ENCODE measurements at regions not wholly inside any gene's neighbourhood (a gene's known extent, or its start where the extent isn't known, plus 50 kb on each side); places are given as distances from the start of the nearest gene placed in this dataset.

- H3K4me3 ChIP-seq (ENCODE audit: low read length): no peak overlapping the region
- H3F3A ChIP-seq (ENCODE audit: control insufficient read depth, insufficient read depth): no peaks in the 10 kb centered on the region
- no peaks in the 10 kb centered on the region for H3K36me3 ChIP-seq (ENCODE audit: control insufficient read depth, low read length)
- no peaks in the 10 kb centered on the region for H3K4me1 ChIP-seq (ENCODE audit: control insufficient read depth, low read length)
- TF ChIP-seq EZH2phosphoT487 (IDR thresholded peaks at IDR 0.05; ENCODE audit: borderline replicate concordance, low read length) (no peak), CTCF (IDR thresholded peaks at IDR 0.05; ENCODE audit: low read depth, low read length, poor library complexity, severe bottlenecking) (no peak)
- H3K4me2 ChIP-seq (ENCODE audit: low read length): no peak overlapping the region
- no peaks in the 10 kb centered on the region for H3K9me3 ChIP-seq (ENCODE audit: control insufficient read depth, insufficient read depth, low read length)
- no peaks in the 10 kb centered on the region for H4K20me1 ChIP-seq (ENCODE audit: control insufficient read depth, insufficient read depth, low read depth, low read length)
- H3K79me2 ChIP-seq (ENCODE audit: control insufficient read depth, low read length): no peaks in the 10 kb centered on the region
- no peak overlapping the region for H3K27ac ChIP-seq (ENCODE audit: low read depth, low read length)
- no peaks in the 10 kb centered on the region for H3K27me3 ChIP-seq (ENCODE audit: control insufficient read depth, low read length)
- H3K9me2 ChIP-seq (replicated peaks; ENCODE audit: control insufficient read depth, low read length): no peaks in the 10 kb centered on the region
Measured at GRCh38 chr5:23579566-23579965, 72.2 kb downstream of the PRDM9 start.

- Histone ChIP-seq H3K9me3 (ENCODE audit: control insufficient read depth, insufficient read depth, low read length) (no peaks in the 10 kb centered on the region), H4K20me1 (ENCODE audit: control insufficient read depth, insufficient read depth, low read depth, low read length) (no peaks in the 10 kb centered on the region), H3K4me3 (ENCODE audit: low read length) (no peak overlapping the region), H3K27me3 (ENCODE audit: control insufficient read depth, low read length) (no peaks in the 10 kb centered on the region), H3K4me1 (ENCODE audit: control insufficient read depth, low read length) (no peaks in the 10 kb centered on the region), H3K27ac (ENCODE audit: low read depth, low read length) (no peak overlapping the region), H3K9me2 (replicated peaks; ENCODE audit: control insufficient read depth, low read length) (no peaks in the 10 kb centered on the region), H3K36me3 (ENCODE audit: control insufficient read depth, low read length) (no peaks in the 10 kb centered on the region), H3K4me2 (ENCODE audit: low read length) (no peak overlapping the region), H3F3A (ENCODE audit: control insufficient read depth, insufficient read depth) (no peaks in the 10 kb centered on the region), H3K79me2 (ENCODE audit: control insufficient read depth, low read length) (no peaks in the 10 kb centered on the region)
- no peak for TF ChIP-seq CTCF (IDR thresholded peaks at IDR 0.05; ENCODE audit: low read depth, low read length, poor library complexity, severe bottlenecking)
- TF ChIP-seq EZH2phosphoT487 (IDR thresholded peaks at IDR 0.05; ENCODE audit: borderline replicate concordance, low read length): no peak
Measured at GRCh38 chr5:23583081-23583480, 75.7 kb downstream of the PRDM9 start.

- Histone ChIP-seq H3K79me2 (ENCODE audit: control insufficient read depth, low read length) (no peaks in the 10 kb centered on the region), H3K27me3 (ENCODE audit: control insufficient read depth, low read length) (no peaks in the 10 kb centered on the region), H3K4me2 (ENCODE audit: low read length) (no peak overlapping the region), H3K4me3 (ENCODE audit: low read length) (no peak overlapping the region), H3K27ac (ENCODE audit: low read depth, low read length) (no peak overlapping the region), H4K20me1 (ENCODE audit: control insufficient read depth, insufficient read depth, low read depth, low read length) (no peaks in the 10 kb centered on the region), H3K4me1 (ENCODE audit: control insufficient read depth, low read length) (no peaks in the 10 kb centered on the region), H3K36me3 (ENCODE audit: control insufficient read depth, low read length) (no peaks in the 10 kb centered on the region), H3K9me3 (ENCODE audit: control insufficient read depth, insufficient read depth, low read length) (no peaks in the 10 kb centered on the region), H3K9me2 (replicated peaks; ENCODE audit: control insufficient read depth, low read length) (no peaks in the 10 kb centered on the region), H3F3A (ENCODE audit: control insufficient read depth, insufficient read depth) (no peaks in the 10 kb centered on the region)
- TF ChIP-seq EZH2phosphoT487 (IDR thresholded peaks at IDR 0.05; ENCODE audit: borderline replicate concordance, low read length) (no peak), CTCF (IDR thresholded peaks at IDR 0.05; ENCODE audit: low read depth, low read length, poor library complexity, severe bottlenecking) (no peak)
Measured at GRCh38 chr5:23588841-23589326, 81.5 kb downstream of the PRDM9 start.
